Mucosa of descending colon (tissue), 3 donors: ENCODE measurements at regions not wholly inside any gene's neighbourhood (a gene's known extent, or its start where the extent isn't known, plus 50 kb on each side); places are given as distances from the start of the nearest gene placed in this dataset.

Experiments
- ATAC-seq: fragments of 200-7000 bp; cut with Tn5 transposase; one replicate; pipeline ENCODE4 v1.9.1; 2020; ENCODE audit warnings: mild to moderate bottlenecking, moderate library complexity
- DNase-seq, 3 donors: peaks; one replicate each; pipeline ENCODE4 v3.0.0-alpha.2; 2020
- H3K36me3 ChIP-seq: fragments of 200-600 bp; one replicate; pipeline ENCODE4 v1.8.0; 2021; ENCODE audit warnings: low read depth, mild to moderate bottlenecking
- H3K4me1 ChIP-seq: fragments of 200-600 bp; one replicate; pipeline ENCODE4 v1.8.0; 2021; ENCODE audit warnings: low read depth, mild to moderate bottlenecking
- H3K4me3 ChIP-seq: fragments of 200-600 bp; one replicate; pipeline ENCODE4 v1.8.0; 2021; ENCODE audit warnings: mild to moderate bottlenecking
- H3K9me3 ChIP-seq: fragments of 200-600 bp; one replicate; pipeline ENCODE4 v1.8.0; 2021; ENCODE audit warnings: mild to moderate bottlenecking
- CTCF ChIP-seq: fragments of 200-600 bp; IDR thresholded peaks from one replicate; pipeline ENCODE4 v1.8.0; 2022; ENCODE audit warnings: antibody characterized with exemption, mild to moderate bottlenecking
- intact Hi-C, 2 donors: fragments of 100-400 bp; cut with DNase I in 1 of 2; cut with micrococcal nuclease in 1 of 2; formaldehyde crosslinking; loops; one replicate each; pipeline versions ENCODE4 v1.11.0 to v1.11.1; 2022; cut with DNase I, micrococcal nuclease
- donor health status: DM: no; HTN: no; CAD: no; lungs with moderate emphysema.
- donor health status: DM: no; HTN: no; CAD: no.
- donor health status: DM: no; HTN: yes; CAD: no.

- H3K4me3 ChIP-seq, result no peak overlapping the region
- no peaks in the 10 kb centered on the region for H3K4me1 ChIP-seq
- intact Hi-C loops, result no loop called here
- no peak for TF ChIP-seq CTCF
- DNase-seq (no peak), ATAC-seq (no peak)
- no peaks in the 10 kb centered on the region for H3K36me3 ChIP-seq
- no peaks in the 10 kb centered on the region for H3K9me3 ChIP-seq
These were observed 183.5 kb downstream of the DUSP10 start for GRCh38 chr1:221558396-221558795.

- TF ChIP-seq CTCF, result no peak
- intact Hi-C loops, result no loop called here
- Histone ChIP-seq H3K9me3 (no peaks in the 10 kb centered on the region), H3K4me3 (no peak overlapping the region), H3K4me1 (no peaks in the 10 kb centered on the region), H3K36me3 (no peaks in the 10 kb centered on the region)
- DNase-seq (no peak), ATAC-seq (no peak)
These were observed 182.0 kb downstream of the DUSP10 start for GRCh38 chr1:221559911-221560310.

GRCh38 chr1:221562542-221563475 lies 179.1 kb downstream of the DUSP10 start:
- H3K36me3 ChIP-seq, result no peaks in the 10 kb centered on the region
- no peaks in the 10 kb centered on the region for H3K4me1 ChIP-seq
- DNase-seq (no peak), ATAC-seq (no peak)
- intact Hi-C loops, result no loop called here
- no peaks in the 10 kb centered on the region for H3K9me3 ChIP-seq
- TF ChIP-seq CTCF, result no peak
- no peak overlapping the region for H3K4me3 ChIP-seq

GRCh38 chr1:221563476-221563921 lies 178.4 kb downstream of the DUSP10 start:
- intact Hi-C loops, result no loop called here
- TF ChIP-seq CTCF, result no peak
- Histone ChIP-seq H3K9me3 (no peaks in the 10 kb centered on the region), H3K4me1 (no peaks in the 10 kb centered on the region), H3K36me3 (no peaks in the 10 kb centered on the region), H3K4me3 (no peak overlapping the region)
- DNase-seq (no peak), ATAC-seq (no peak)

GRCh38 chr1:221564891-221565290 lies 177.0 kb downstream of the DUSP10 start:
- TF ChIP-seq CTCF, result no peak
- H3K4me3 ChIP-seq, result no peak overlapping the region
- H3K9me3 ChIP-seq, result no peaks in the 10 kb centered on the region
- no peak for ATAC-seq
- intact Hi-C loops, result no loop called here
- DNase-seq, result no peak
- no peaks in the 10 kb centered on the region for H3K36me3 ChIP-seq
- H3K4me1 ChIP-seq, result no peaks in the 10 kb centered on the region
